IMR-90 (cell line): ENCODE measurements at regions not wholly inside any gene's neighbourhood (a gene's known extent, or its start where the extent isn't known, plus 50 kb on each side); places are given as distances from the start of the nearest gene placed in this dataset.

Experiments used
- ATAC-seq: fragments of 200-7000 bp; cut with Tn5 transposase; 2 replicates; pipeline ENCODE4 v1.9.1; 2020; ENCODE audit warnings: low read depth, mild to moderate bottlenecking, moderate library complexity
- BruUV-seq: library from RNA; stranded (reverse); fragments of 400-500 nt; replicated peaks from 2 replicates; lab custom pipeline; 2021; lab: Mats Ljungman, UMichigan
- CTCF ChIA-PET: fragments of 300-600 bp; formaldehyde crosslinking; extraction: SDS; loops from one replicate; lab custom pipeline; 2021; ENCODE audit warnings: antibody characterized with exemption; lab: Yijun Ruan, JAX
- POLR2A ChIA-PET: fragments of 300-600 bp; sonication (Branson Sonifier 250); formaldehyde crosslinking; loops from one replicate; lab custom pipeline; 2022; ENCODE audit warnings: antibody characterized with exemption; ENCODE audit not compliant: unreplicated experiment; lab: Charles Lee
- DNase-seq: peaks from one replicate; pipeline ENCODE4 v3.0.0; 2013
- H2AFZ ChIP-seq: replicated peaks from 2 replicates; pipeline ENCODE3; 2013; ENCODE audit warnings: low read length, mild to moderate bottlenecking; ENCODE audit not compliant: poor library complexity
- H2AK5ac ChIP-seq: 2 replicates; pipeline ENCODE4 v1.6.1; 2013; ENCODE audit warnings: low read depth, low read length, inconsistent platforms
- H2AK9ac ChIP-seq: replicated peaks from 2 replicates; pipeline ENCODE3; 2013; ENCODE audit warnings: mild to moderate bottlenecking, low read depth, low read length, moderate library complexity; ENCODE audit not compliant: poor library complexity
- H2BK120ac ChIP-seq: 2 replicates; pipeline ENCODE4 v1.6.1; 2013; ENCODE audit warnings: low read depth, low read length, inconsistent platforms
- H2BK15ac ChIP-seq: 3 replicates; pipeline ENCODE4 v1.6.1; 2013; ENCODE audit warnings: low read depth, low read length, inconsistent platforms
- H2BK20ac ChIP-seq: 2 replicates; pipeline ENCODE4 v1.6.1; 2013; ENCODE audit warnings: low read depth, mild to moderate bottlenecking, inconsistent platforms, low read length, moderate library complexity
- H2BK5ac ChIP-seq: 2 replicates; pipeline ENCODE4 v1.6.1; 2013; ENCODE audit warnings: mild to moderate bottlenecking, low read depth, low read length, inconsistent platforms; ENCODE audit not compliant: poor library complexity, severe bottlenecking
- H3K14ac ChIP-seq: replicated peaks from 2 replicates; pipeline ENCODE4 v1.6.1; 2013; ENCODE audit warnings: low read depth, low read length, inconsistent platforms
- H3K18ac ChIP-seq: 2 replicates; pipeline ENCODE4 v1.6.1; 2013; ENCODE audit warnings: low read depth, low read length, control low read depth
- H3K23ac ChIP-seq: 2 replicates; pipeline ENCODE4 v1.6.1; 2013; ENCODE audit warnings: low read depth, low read length, inconsistent platforms
- H3K27ac ChIP-seq: 2 replicates; pipeline ENCODE4 v1.5.1; 2013; ENCODE audit warnings: mild to moderate bottlenecking, control low read depth, low read length; ENCODE audit not compliant: insufficient read depth
- H3K27me3 ChIP-seq: 2 replicates; pipeline ENCODE4 v1.6.1; 2013; ENCODE audit warnings: low read length; ENCODE audit not compliant: control insufficient read depth, insufficient read depth
- H3K36me3 ChIP-seq: 2 replicates; pipeline ENCODE4 v1.6.1; 2013; ENCODE audit warnings: low read length, mixed read lengths; ENCODE audit not compliant: control insufficient read depth, insufficient read depth
- H3K4ac ChIP-seq: 2 replicates; pipeline ENCODE4 v1.6.1; 2013; ENCODE audit warnings: low read depth, low read length, inconsistent platforms
- H3K4me1 ChIP-seq: 2 replicates; pipeline ENCODE4 v1.6.1; 2013; ENCODE audit warnings: low read length, mixed read lengths; ENCODE audit not compliant: control insufficient read depth, insufficient read depth
- H3K4me2 ChIP-seq: 2 replicates; pipeline ENCODE4 v1.6.1; 2013; ENCODE audit warnings: low read depth, mild to moderate bottlenecking, control low read depth, low read length, moderate library complexity
- H3K4me3 ChIP-seq: 2 replicates; pipeline ENCODE4 v1.5.1; 2013; ENCODE audit warnings: low read depth, mild to moderate bottlenecking, control low read depth, low read length, moderate library complexity; ENCODE audit not compliant: insufficient read depth
- H3K56ac ChIP-seq: 2 replicates; pipeline ENCODE4 v1.6.1; 2013; ENCODE audit warnings: low read length, inconsistent platforms; ENCODE audit not compliant: insufficient read depth; ENCODE audit errors: extremely low read depth
- H3K79me1 ChIP-seq, 2 experiments: 2 replicates each; pipeline ENCODE4 v1.6.1; 2013; ENCODE audit warnings: low read length in 2 of 2, inconsistent platforms in 1 of 2, low read depth in 1 of 2
- H3K9ac ChIP-seq: 2 replicates; pipeline ENCODE4 v1.6.1; 2013; ENCODE audit warnings: low read depth, low read length, control low read depth
- H3K9me1 ChIP-seq: 2 replicates; pipeline ENCODE4 v1.6.1; 2013; ENCODE audit warnings: low read length, inconsistent platforms; ENCODE audit not compliant: insufficient read depth
- H3K9me3 ChIP-seq: 2 replicates; pipeline ENCODE4 v1.6.1; 2013; ENCODE audit warnings: low read length; ENCODE audit not compliant: control insufficient read depth, insufficient read depth
- H4K20me1 ChIP-seq: 2 replicates; pipeline ENCODE4 v1.6.1; 2013; ENCODE audit warnings: low read length, inconsistent platforms; ENCODE audit not compliant: insufficient read depth
- H4K5ac ChIP-seq: 2 replicates; pipeline ENCODE4 v1.6.1; 2013; ENCODE audit warnings: mild to moderate bottlenecking, low read depth, low read length, control low read depth
- H4K8ac ChIP-seq, 2 experiments: 2 replicates each; pipeline ENCODE4 v1.6.1; 2013; ENCODE audit warnings: low read depth in 2 of 2, low read length in 2 of 2, control low read depth in 1 of 2, inconsistent platforms in 1 of 2
- H4K91ac ChIP-seq: 2 replicates; pipeline ENCODE4 v1.6.1; 2013; ENCODE audit warnings: low read depth, low read length, inconsistent platforms; ENCODE audit not compliant: insufficient read depth
- BHLHE40 ChIP-seq: fragments of 150-350 bp; IDR thresholded peaks from 2 replicates; pipeline ENCODE4 v1.6.1; 2016; ENCODE audit warnings: mild to moderate bottlenecking, low read depth, low read length
- CEBPB ChIP-seq: IDR thresholded peaks from 2 replicates; pipeline ENCODE4 v1.6.1; 2012; ENCODE audit warnings: low read depth, low read length, improper control_type of control experiment
- CHD1 ChIP-seq: IDR thresholded peaks from 2 replicates; pipeline ENCODE4 v1.6.1; 2012; ENCODE audit warnings: low read depth, low read length, improper control_type of control experiment
- CTCF ChIP-seq: conservative IDR thresholded peaks from 2 replicates; pipeline ENCODE4 v1.5.1; 2012; ENCODE audit warnings: mild to moderate bottlenecking, low read depth, low read length, improper control_type of control experiment
- ELK1 ChIP-seq: fragments of 150-350 bp; IDR thresholded peaks from 2 replicates; pipeline ENCODE4 v1.6.1; 2016; ENCODE audit warnings: low read depth, mild to moderate bottlenecking, low read length, moderate library complexity, borderline replicate concordance
- FOS ChIP-seq: fragments of 150-350 bp; IDR thresholded peaks from 2 replicates; pipeline ENCODE4 v1.6.1; 2016; ENCODE audit warnings: low read depth, low read length
- MAFK ChIP-seq: IDR thresholded peaks from 2 replicates; pipeline ENCODE4 v1.6.1; 2012; ENCODE audit warnings: low read depth, low read length, improper control_type of control experiment
- MAZ ChIP-seq: IDR thresholded peaks from 2 replicates; pipeline ENCODE4 v1.6.1; 2012; ENCODE audit warnings: low read depth, mild to moderate bottlenecking, low read length, improper control_type of control experiment, moderate library complexity, borderline replicate concordance
- MXI1 ChIP-seq: IDR thresholded peaks from 2 replicates; pipeline ENCODE4 v1.6.1; 2012; ENCODE audit warnings: low read depth, mild to moderate bottlenecking, low read length, moderate library complexity, borderline replicate concordance
- NFE2L2 ChIP-seq: fragments of 150-350 bp; IDR thresholded peaks from 2 replicates; pipeline ENCODE4 v1.6.1; 2016; ENCODE audit warnings: low read depth, mild to moderate bottlenecking, low read length
- POLR2A ChIP-seq: IDR thresholded peaks from 2 replicates; pipeline ENCODE4 v1.6.1; 2012; ENCODE audit warnings: mild to moderate bottlenecking, low read depth, low read length
- RAD21 ChIP-seq: IDR thresholded peaks from 2 replicates; pipeline ENCODE4 v1.6.1; 2012; ENCODE audit warnings: low read length, improper control_type of control experiment
- RCOR1 ChIP-seq: IDR thresholded peaks from 2 replicates; pipeline ENCODE4 v1.6.1; 2012; ENCODE audit warnings: mild to moderate bottlenecking, low read length, improper control_type of control experiment; ENCODE audit not compliant: insufficient replicate concordance
- RFX5 ChIP-seq: IDR thresholded peaks from 2 replicates; pipeline ENCODE4 v1.8.0; 2012; ENCODE audit warnings: low read depth, mild to moderate bottlenecking, low read length, moderate library complexity
- SMC3 ChIP-seq: fragments of 150-350 bp; IDR thresholded peaks from 2 replicates; pipeline ENCODE4 v1.6.1; 2016; ENCODE audit warnings: low read depth, mild to moderate bottlenecking, antibody characterized with exemption, low read length, moderate library complexity
- USF2 ChIP-seq: fragments of 150-350 bp; IDR thresholded peaks from 2 replicates; pipeline ENCODE4 v1.6.1; 2017; ENCODE audit warnings: mild to moderate bottlenecking, antibody characterized with exemption, low read length, low read depth
- WGBS, 2 experiments: methylation state at CpG; one replicate each; pipeline versions ENCODE4 v1.1.5 to v1.1.7; 2013; ENCODE audit warnings: missing lambda C conversion rate in 2 of 2; ENCODE audit not compliant: insufficient read length in 1 of 2; ENCODE audit errors: extremely low coverage in 2 of 2; 5-methylcytosine and 5-hydroxymethylcytosine counted together
- dilution Hi-C: fragments of 300-500 bp; cut with HindIII; formaldehyde crosslinking; loops from one replicate; pipeline ENCODE4 v1.14.3; 2018; ENCODE audit warnings: low sequenced_read_pairs; ENCODE audit not compliant: unreplicated experiment
- in situ Hi-C: fragments of 300-500 bp; cut with MboI; formaldehyde crosslinking; loops from 3 replicates; pipeline ENCODE4 v1.14.3; 2019; ENCODE audit warnings: low sequenced_read_pairs, inconsistent platforms, mixed read lengths
- intact Hi-C: fragments of 100-400 bp; cut with micrococcal nuclease; formaldehyde crosslinking; loops from 2 replicates; pipeline ENCODE4 v1.10.0; 2022

GRCh38 chr2:34004936-34005335 is 405.8 kb upstream of the FAM98A start:
- H3K56ac ChIP-seq: no peak overlapping the region
- H3K4ac ChIP-seq: no peak overlapping the region
- no peak overlapping the region for H2BK15ac ChIP-seq
- H2BK5ac ChIP-seq: no peak overlapping the region
- no peak overlapping the region for H4K5ac ChIP-seq
- no peak overlapping the region for H2BK120ac ChIP-seq
- H3K27ac ChIP-seq: no peak overlapping the region
- no peak overlapping the region for H3K18ac ChIP-seq
- no peaks in the 10 kb centered on the region for H3K27me3 ChIP-seq
- H2AFZ ChIP-seq: no peak overlapping the region
- no peaks in the 10 kb centered on the region for H3K9me1 ChIP-seq
- H2BK20ac ChIP-seq: no peak overlapping the region
- no peak overlapping the region for H4K91ac ChIP-seq
- no peak overlapping the region for H3K4me2 ChIP-seq
- no peak for TF ChIP-seq MAFK
- no peak for TF ChIP-seq MAZ
- no peak for TF ChIP-seq RCOR1
- no peak for TF ChIP-seq USF2
- TF ChIP-seq RAD21: no peak
- TF ChIP-seq SMC3: no peak
- TF ChIP-seq CHD1: no peak
- TF ChIP-seq CEBPB: no peak
- no peak for TF ChIP-seq MXI1
- no peak for TF ChIP-seq POLR2A
- no peak for TF ChIP-seq RFX5
- TF ChIP-seq ELK1: no peak
- TF ChIP-seq BHLHE40: no peak
- no peak for TF ChIP-seq CTCF
- TF ChIP-seq NFE2L2: no peak
- no peak for TF ChIP-seq FOS
- no peak overlapping the region for H3K9ac ChIP-seq
- ChIA-PET POLR2A (no interaction called here), CTCF (no interaction called here)
- no peak overlapping the region for H3K23ac ChIP-seq
- intact Hi-C loops (no loop called here), in situ Hi-C loops (no loop called here), dilution Hi-C loops (no loop called here)
- H2AK9ac ChIP-seq: no peak overlapping the region
- H4K20me1 ChIP-seq: no peaks in the 10 kb centered on the region
- H4K8ac ChIP-seq: no peak overlapping the region
- H3K9me3 ChIP-seq: no peaks in the 10 kb centered on the region
- H3K14ac ChIP-seq: no peak overlapping the region
- H2AK5ac ChIP-seq: no peak overlapping the region
- H3K36me3 ChIP-seq: no peaks in the 10 kb centered on the region
- DNase-seq (no peak), ATAC-seq (no peak)
- no peak overlapping the region for H3K4me3 ChIP-seq
- no CpG with 5 or more reads among the region's 6 CpGs for WGBS, 2 experiments
- no TSS peak for BruUV-seq
- no peaks in the 10 kb centered on the region for H3K4me1 ChIP-seq
- no peaks in the 10 kb centered on the region for H3K79me1 ChIP-seq
